ENCODE measurements at regions not wholly inside any gene's neighbourhood (a gene's known extent, or its start where the extent isn't known, plus 50 kb on each side); places are given as distances from the start of the nearest gene placed in this dataset.
A peak's percentile ranks its signal among the peaks of the same experiment; 100 is the strongest.
"Not testable (repeated sequence)": the region's sequence is repeated elsewhere in the genome, so short reads cannot be mapped to it uniquely, and the experiment has no call there.

- DNase-seq (ENCODE audit: low read depth in 4 of 4, low spot score in 2 of 4), result not testable (repeated sequence)
Measured at GRCh38 chr6:27633221-27633688, 160.3 kb upstream of the ZNF184 start.

- DNase-seq (ENCODE audit: low read depth in 4 of 4, low spot score in 2 of 4), result no peak
Measured at GRCh38 chr6:27631609-27631916, 158.7 kb upstream of the ZNF184 start.

DNA sequence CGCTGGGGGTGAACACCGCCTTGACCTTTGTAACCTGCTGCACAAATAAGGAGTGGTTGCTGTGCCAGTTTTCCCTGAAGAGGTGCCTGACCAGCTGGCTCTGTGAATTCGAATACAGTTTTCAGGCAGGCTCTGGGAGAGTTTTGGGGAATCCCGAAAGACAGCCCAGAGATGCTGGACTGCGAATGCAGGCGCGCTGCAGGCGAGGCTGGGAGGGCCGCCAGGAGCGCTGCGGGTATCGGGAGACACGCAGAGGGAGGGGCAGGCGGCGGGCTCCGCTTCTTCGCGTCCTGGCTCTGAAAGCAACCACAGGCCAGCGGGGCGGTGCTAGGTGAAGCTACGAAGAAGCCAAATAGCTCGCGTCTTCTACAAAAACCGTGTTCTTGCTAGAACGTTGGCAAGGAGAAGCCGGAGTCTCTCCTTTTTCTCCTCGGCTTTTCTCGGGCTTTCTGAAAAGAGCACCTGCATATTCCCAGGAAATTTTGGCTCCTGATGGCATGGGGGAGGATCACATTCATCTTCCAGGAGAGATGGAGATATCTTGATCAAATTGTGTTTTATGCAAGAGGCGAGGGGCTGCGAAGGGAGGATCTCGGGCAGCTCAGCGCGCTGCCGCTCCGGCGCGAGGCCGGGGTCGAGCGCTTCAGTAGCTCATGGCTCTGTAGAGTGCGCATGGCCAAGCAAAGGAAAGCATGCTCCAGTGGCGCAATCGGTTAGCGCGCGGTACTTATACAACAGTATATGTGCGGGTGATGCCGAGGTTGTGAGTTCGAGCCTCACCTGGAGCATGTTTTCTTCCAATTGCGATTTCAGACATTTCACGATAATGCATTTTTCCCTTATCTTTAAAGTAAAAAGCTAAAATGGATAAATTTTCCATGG, 158.1 kb upstream of the ZNF184 start:
- no peak for DNase-seq (ENCODE audit: low read depth in 4 of 4, low spot score in 2 of 4)

- DNase-seq (ENCODE audit: low read depth in 4 of 4, low spot score in 2 of 4), result no peak
Measured at GRCh38 chr6:27624694-27625262, 151.9 kb upstream of the ZNF184 start.

DNA sequence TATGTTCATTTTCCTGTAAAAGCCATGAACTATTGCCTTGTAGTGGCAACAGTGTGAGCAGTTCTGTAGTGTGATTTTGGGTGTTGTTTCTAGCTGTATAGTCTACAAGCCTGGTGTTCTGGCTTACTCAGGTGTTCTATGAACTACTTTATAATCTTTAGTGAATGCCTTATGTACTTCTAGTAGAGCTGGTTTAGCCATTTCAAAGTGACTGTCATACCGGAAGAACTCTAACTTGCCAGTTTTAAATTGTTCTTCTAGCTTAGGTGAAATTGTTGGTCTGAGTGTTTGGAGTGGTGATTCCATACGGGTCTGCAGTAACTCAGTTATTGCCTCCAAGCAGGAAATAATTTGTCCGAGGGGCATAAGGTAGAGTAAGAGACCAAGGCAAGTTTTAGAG, 150.2 kb upstream of the ZNF184 start:
- DNase-seq (ENCODE audit: low read depth in 4 of 4, low spot score in 2 of 4), result no peak

- no peak for DNase-seq (ENCODE audit: low read depth in 4 of 4, low spot score in 2 of 4)
Measured at GRCh38 chr6:27619436-27619835, 146.5 kb upstream of the ZNF184 start.

- DNase-seq (ENCODE audit: low read depth in 4 of 4, low spot score in 2 of 4), result peak in 1 of 4 donors; percentile 17
Measured at GRCh38 chr6:27617700-27618689, 145.1 kb upstream of the ZNF184 start.

- no peak for DNase-seq (ENCODE audit: low read depth in 4 of 4, low spot score in 2 of 4)
Measured at GRCh38 chr6:27617046-27617687, 144.3 kb upstream of the ZNF184 start.

GRCh38 chr6:27616328-27617045, 143.6 kb upstream of the ZNF184 start:
- no peak for DNase-seq (ENCODE audit: low read depth in 4 of 4, low spot score in 2 of 4)

DNA sequence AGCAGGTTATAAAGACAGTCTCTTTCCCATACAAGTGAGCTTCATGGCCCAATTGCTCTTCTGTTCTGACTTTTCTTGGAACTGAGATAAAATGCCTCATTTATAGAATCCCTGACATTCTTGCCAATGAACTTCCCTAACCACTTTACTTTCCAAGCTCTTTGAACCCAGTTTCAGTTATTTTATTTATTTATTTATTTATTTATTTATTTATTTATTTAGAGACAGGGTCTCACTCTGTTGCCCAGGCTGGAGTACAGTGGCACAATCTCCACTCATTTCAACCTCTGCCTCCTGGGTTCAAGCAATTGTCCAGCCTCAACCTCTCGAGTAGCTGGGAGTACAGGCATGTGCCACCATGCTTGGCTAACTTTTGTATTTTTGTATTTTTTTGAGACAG, 138.5 kb upstream of the ZNF184 start:
- DNase-seq (ENCODE audit: low read depth in 4 of 4, low spot score in 2 of 4), result no peak

DNA sequence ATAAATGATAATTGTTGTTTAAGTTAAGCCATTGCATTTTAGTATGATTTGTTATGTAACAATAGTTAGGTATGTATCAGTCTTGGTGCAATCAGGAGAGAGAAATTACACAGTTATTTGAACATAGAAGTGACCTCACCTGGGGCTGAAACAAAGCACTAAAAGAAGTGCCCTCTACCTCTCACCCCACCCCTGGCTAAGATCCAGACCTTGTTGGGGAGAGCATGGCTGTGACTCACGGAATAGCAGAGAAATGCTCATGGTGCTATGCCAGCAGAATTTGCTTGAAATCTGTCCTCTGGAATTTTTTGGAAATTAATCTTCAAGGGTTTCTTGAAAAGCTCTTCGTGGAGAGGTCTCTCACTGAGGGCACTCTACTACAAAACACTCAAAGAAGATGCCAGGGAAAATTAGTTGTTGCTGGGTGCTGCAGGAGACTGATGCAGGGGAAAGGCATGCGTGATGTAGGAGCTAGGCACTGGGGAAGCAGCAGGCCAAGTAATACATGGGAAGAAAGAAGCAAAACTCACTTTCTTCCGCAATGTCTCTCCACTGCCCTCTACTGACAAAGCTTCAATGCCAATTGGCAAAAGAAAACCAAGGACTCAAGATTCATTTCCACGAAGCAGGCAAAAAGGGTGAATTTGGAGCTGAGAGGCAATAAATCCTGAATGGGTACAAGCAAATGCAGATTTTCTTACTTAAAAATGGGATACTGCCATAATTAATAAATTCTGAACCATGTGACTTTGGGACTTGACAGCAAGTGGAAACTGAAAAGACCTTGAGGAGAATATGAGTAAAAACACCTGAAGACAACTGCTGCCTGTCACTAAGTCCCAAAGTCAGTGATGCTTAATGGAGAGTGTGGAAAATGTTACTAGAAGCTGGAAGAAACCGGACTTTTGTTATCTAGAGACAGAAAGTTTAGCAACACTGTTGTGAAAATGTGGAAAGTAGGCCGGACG, 136.3 kb upstream of the ZNF184 start:
- DNase-seq (ENCODE audit: low read depth in 4 of 4, low spot score in 2 of 4), result no peak

DNA sequence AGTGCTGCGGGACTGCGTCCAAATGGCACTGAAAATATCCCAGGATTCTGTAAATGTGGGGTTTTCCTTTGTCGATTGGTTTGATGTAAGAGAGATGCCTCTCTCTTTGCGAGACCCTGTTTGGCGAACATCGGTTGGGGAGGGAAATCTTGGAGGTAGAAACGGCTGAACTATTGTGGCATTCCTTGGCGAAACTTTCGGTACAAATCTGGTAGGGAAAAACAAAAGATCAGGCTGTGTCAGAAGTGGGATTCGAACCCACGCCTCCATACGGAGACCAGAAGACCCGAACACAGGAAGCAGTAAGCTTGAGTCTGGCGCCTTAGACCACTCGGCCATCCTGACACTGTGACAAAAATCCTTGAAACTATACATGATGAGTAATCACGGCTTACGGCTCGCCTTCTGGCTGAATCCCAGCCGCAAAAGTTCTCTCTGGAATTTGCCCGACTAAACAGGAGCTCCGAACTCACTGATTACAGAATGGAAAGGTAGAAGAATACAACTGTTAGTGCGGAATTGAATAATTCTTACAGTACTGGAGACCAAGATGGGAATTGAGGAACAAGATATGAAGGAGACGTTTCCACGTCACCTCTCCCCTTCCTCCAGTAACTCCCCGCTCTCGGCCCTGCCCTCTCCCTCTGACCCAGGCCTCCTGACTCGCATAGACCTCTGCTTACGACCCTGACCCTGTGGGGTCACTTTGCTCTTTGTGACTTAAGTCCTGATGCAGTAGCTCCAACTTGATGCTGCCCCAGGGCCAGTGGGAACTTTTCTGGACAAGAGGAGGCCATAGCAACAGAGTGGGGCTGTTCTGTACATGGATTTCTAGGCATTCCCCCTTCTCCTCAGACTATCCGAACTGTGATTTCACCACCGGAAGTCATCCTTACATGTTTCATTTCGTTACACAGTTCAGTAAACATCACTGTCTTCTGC, 132.8 kb upstream of the ZNF184 start:
- no peak for DNase-seq (ENCODE audit: low read depth in 4 of 4, low spot score in 2 of 4)

GRCh38 chr6:27604986-27605385, 132.1 kb upstream of the ZNF184 start:
- DNase-seq (ENCODE audit: low read depth in 4 of 4, low spot score in 2 of 4), result no peak

DNA sequence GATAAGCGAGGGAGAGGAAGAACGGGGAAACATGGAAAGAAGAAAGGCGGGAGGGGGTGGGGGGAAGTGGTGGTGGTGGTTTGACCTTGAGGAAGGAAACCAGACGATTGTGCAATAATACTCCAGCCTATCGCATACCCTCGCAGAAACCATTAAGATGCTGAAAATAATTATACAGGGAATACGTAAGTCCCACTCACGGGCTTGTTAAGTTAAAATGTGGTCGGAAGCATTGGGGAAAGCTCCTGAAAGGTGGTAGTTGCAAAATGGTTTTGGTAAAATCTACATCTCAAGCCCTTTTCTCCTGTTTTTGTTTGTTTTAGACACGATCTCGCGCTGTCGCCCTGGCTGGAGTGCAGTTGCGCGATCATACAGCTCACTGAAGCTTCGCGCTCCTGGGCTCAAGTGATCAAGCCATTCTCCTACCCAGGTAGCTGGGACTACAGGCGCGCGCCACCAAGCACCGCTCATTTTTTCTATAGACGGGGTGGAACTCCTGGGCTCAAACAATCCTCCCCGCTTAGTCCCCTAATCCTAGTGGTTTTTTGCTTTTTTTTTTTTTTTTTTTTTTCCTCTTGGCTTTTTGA, 128.9 kb upstream of the ZNF184 start:
- DNase-seq (ENCODE audit: low read depth in 4 of 4, low spot score in 2 of 4), result no peak

DNA sequence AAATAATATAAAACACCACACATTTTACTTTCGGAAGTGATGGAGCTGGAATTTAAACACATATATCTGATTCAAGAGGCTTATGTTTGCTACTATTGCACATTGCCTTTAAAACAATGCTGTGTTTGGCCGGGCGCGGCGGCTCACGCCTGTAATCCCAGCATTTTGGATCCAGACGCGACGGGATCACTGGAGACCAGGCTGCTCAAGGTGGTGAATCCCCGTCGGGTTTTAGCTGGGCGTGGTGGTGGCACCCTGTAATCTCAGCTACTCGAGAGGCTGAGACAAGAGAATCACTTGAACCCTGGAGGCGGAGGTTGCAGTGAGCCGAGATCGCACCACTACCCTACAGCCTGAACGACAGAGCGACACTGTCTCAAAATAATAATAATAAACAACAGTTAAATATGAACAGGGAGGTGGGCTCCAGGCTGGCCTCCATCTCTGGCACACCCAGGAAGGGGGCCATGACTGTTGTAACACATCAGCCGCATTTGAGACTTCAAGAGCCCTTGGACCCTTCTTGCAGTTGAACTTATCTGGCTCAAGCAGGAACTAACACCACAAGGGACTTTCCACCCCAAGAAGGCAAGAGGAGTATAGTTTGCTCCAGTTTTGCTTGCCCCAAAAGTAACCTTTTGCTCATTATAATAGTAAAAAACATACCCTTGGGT, 127.1 kb upstream of the ZNF184 start:
- DNase-seq (ENCODE audit: low read depth in 4 of 4, low spot score in 2 of 4), result no peak

- DNase-seq (ENCODE audit: low read depth in 4 of 4, low spot score in 2 of 4), result not testable (repeated sequence)
Measured at GRCh38 chr6:27597031-27597567, 124.2 kb upstream of the ZNF184 start.
